PC-9 (cell line): ENCODE measurements at regions not wholly inside any gene's neighbourhood (a gene's known extent, or its start where the extent isn't known, plus 50 kb on each side); places are given as distances from the start of the nearest gene placed in this dataset.

Experiments
- CTCF ChIP-seq: fragments of 200-600 bp; sonication (generic); conservative IDR thresholded peaks from 2 replicates; pipeline ENCODE4 v1.6.1; 2017; ENCODE audit warnings: mixed run types, antibody characterized with exemption, mild to moderate bottlenecking, moderate library complexity
- EZH2 ChIP-seq: fragments of 200-600 bp; sonication (generic); IDR thresholded peaks from 2 replicates; pipeline ENCODE4 v1.8.0; 2017; ENCODE audit warnings: antibody characterized with exemption, low read depth

GRCh38 chr5:107294669-107295068 is 376.1 kb downstream of the EFNA5 start:
- TF ChIP-seq CTCF (no peak), EZH2 (no peak)
